C4-2B (cell line): ENCODE measurements at regions not wholly inside any gene's neighbourhood (a gene's known extent, or its start where the extent isn't known, plus 50 kb on each side); places are given as distances from the start of the nearest gene placed in this dataset.
"Not testable (repeated sequence)": the region's sequence is repeated elsewhere in the genome, so short reads cannot be mapped to it uniquely, and the experiment has no call there.

Source experiments
- ZFX ChIP-seq: fragments of 450-650 bp; IDR thresholded peaks from 2 replicates; pipeline ENCODE4 v1.6.1; 2017
- TF ChIP-seq, protein P1 (sequence below): fragments of 450-650 bp; conservative IDR thresholded peaks from 2 replicates; pipeline ENCODE4 v1.5.1; 2017; ENCODE audit warnings: mild to moderate bottlenecking

DNA sequence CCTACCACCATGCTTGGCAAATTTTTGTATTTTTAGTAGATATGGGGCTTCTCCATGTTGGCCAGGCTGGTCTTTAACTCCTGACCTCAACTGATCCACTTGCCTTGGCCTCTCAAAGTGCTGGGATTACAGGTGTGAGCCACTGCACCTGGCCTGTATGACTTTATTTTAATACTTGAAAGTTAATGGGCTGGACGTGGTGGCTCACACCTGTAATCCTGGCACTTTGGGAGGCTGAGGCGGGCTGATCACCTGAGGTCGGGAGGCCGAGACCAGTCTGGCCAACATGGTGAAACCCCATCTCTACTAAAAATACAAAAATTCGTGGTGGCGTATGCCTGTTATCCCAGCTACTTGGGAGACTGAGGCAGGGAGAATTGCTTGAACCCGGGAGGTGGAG lies 105.9 kb upstream of the TPTE start:
- TF ChIP-seq, protein P1, sequence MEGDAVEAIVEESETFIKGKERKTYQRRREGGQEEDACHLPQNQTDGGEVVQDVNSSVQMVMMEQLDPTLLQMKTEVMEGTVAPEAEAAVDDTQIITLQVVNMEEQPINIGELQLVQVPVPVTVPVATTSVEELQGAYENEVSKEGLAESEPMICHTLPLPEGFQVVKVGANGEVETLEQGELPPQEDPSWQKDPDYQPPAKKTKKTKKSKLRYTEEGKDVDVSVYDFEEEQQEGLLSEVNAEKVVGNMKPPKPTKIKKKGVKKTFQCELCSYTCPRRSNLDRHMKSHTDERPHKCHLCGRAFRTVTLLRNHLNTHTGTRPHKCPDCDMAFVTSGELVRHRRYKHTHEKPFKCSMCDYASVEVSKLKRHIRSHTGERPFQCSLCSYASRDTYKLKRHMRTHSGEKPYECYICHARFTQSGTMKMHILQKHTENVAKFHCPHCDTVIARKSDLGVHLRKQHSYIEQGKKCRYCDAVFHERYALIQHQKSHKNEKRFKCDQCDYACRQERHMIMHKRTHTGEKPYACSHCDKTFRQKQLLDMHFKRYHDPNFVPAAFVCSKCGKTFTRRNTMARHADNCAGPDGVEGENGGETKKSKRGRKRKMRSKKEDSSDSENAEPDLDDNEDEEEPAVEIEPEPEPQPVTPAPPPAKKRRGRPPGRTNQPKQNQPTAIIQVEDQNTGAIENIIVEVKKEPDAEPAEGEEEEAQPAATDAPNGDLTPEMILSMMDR = not testable (repeated sequence)
- not testable (repeated sequence) for TF ChIP-seq ZFX
